ENCODE measurements at regions not wholly inside any gene's neighbourhood (a gene's known extent, or its start where the extent isn't known, plus 50 kb on each side); places are given as distances from the start of the nearest gene placed in this dataset.
A peak's percentile ranks its signal among the peaks of the same experiment; 100 is the strongest.

- FAIRE-seq (no peak), DNase-seq (no peak)
- Histone ChIP-seq H3K4me3 (ENCODE audit: low read length in 3 of 3) (no peak overlapping the region), H3K27ac (ENCODE audit: low read depth in 2 of 2, low read length in 2 of 2) (no peak overlapping the region), H3K9ac (ENCODE audit: low read length in 3 of 3) (no peak overlapping the region), H3K9me3 (ENCODE audit: control insufficient read depth in 2 of 3, insufficient read depth in 1 of 3, low read length in 3 of 3) (peaks cover 0 to 4% (median 2%) of the 10 kb centered on the region in 3 donors), H3K27me3 (ENCODE audit: control insufficient read depth, insufficient read depth, low read length) (no peaks in the 10 kb centered on the region), H3K4me1 (ENCODE audit: control insufficient read depth in 2 of 3, insufficient read depth in 2 of 3, low read depth in 1 of 3, low read length in 3 of 3) (no peaks in the 10 kb centered on the region), H3K36me3 (ENCODE audit: control insufficient read depth in 2 of 3, insufficient read depth in 3 of 3, low read length in 3 of 3) (no peaks in the 10 kb centered on the region)
- intact Hi-C loops (cut with DNase I): no loop called here
- TF ChIP-seq CTCF (IDR thresholded peaks at IDR 0.05; ENCODE audit: borderline replicate concordance, extremely low read depth, insufficient read depth): no peak
Measured at GRCh38 chr16:5500526-5500925, 402.9 kb upstream of the EEF2KMT start.

DNA sequence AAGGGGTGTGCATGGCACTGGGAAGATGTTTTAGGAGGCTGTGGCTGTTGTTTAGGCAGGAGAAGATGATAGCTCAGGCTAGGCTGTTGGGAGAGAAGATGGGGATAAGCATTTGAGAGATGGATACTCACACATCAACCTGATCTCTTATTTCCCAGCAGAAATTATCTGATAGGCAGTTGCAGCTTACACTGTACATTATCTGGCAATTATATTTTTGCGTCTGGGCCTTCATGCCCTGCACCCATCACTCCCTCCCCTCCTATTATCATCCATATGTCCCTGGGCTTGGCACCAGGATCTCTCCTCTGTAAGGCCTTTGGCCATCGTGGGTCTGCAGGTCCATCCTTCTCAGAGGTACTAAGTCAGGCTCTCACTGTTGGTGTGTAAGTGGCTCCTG, 401.0 kb upstream of the EEF2KMT start:
- no peak overlapping the region for H3K9ac ChIP-seq (ENCODE audit: low read length in 3 of 3)
- intact Hi-C loops (cut with DNase I): no loop called here
- peaks cover 0 to 4% (median 2%) of the 10 kb centered on the region in 3 donors for H3K9me3 ChIP-seq (ENCODE audit: control insufficient read depth in 2 of 3, insufficient read depth in 1 of 3, low read length in 3 of 3)
- FAIRE-seq: no peak
- DNase-seq: no peak
- H3K36me3 ChIP-seq (ENCODE audit: control insufficient read depth in 2 of 3, insufficient read depth in 3 of 3, low read length in 3 of 3): no peaks in the 10 kb centered on the region
- H3K4me1 ChIP-seq (ENCODE audit: control insufficient read depth in 2 of 3, insufficient read depth in 2 of 3, low read depth in 1 of 3, low read length in 3 of 3): no peaks in the 10 kb centered on the region
- no peak overlapping the region for H3K4me3 ChIP-seq (ENCODE audit: low read length in 3 of 3)
- no peak for TF ChIP-seq CTCF (IDR thresholded peaks at IDR 0.05; ENCODE audit: borderline replicate concordance, extremely low read depth, insufficient read depth)
- H3K27ac ChIP-seq (ENCODE audit: low read depth in 2 of 2, low read length in 2 of 2): no peak overlapping the region
- no peaks in the 10 kb centered on the region for H3K27me3 ChIP-seq (ENCODE audit: control insufficient read depth, insufficient read depth, low read length)

- no peaks in the 10 kb centered on the region for H3K4me1 ChIP-seq (ENCODE audit: control insufficient read depth in 2 of 3, insufficient read depth in 2 of 3, low read depth in 1 of 3, low read length in 3 of 3)
- no peaks in the 10 kb centered on the region for H3K36me3 ChIP-seq (ENCODE audit: control insufficient read depth in 2 of 3, insufficient read depth in 3 of 3, low read length in 3 of 3)
- no peaks in the 10 kb centered on the region for H3K27me3 ChIP-seq (ENCODE audit: control insufficient read depth, insufficient read depth, low read length)
- H3K9ac ChIP-seq (ENCODE audit: low read length in 3 of 3): no peak overlapping the region
- no peak for DNase-seq
- no peak overlapping the region for H3K27ac ChIP-seq (ENCODE audit: low read depth in 2 of 2, low read length in 2 of 2)
- intact Hi-C loops (cut with DNase I): no loop called here
- no peak for FAIRE-seq
- H3K4me3 ChIP-seq (ENCODE audit: low read length in 3 of 3): no peak overlapping the region
- no peak for TF ChIP-seq CTCF (IDR thresholded peaks at IDR 0.05; ENCODE audit: borderline replicate concordance, extremely low read depth, insufficient read depth)
- H3K9me3 ChIP-seq (ENCODE audit: control insufficient read depth in 2 of 3, insufficient read depth in 1 of 3, low read length in 3 of 3): peaks cover 0 to 4% (median 2%) of the 10 kb centered on the region in 3 donors
Measured at GRCh38 chr16:5496013-5496412, 398.4 kb upstream of the EEF2KMT start.

GRCh38 chr16:5490499-5490898, 392.9 kb upstream of the EEF2KMT start:
- intact Hi-C loops (cut with DNase I): no loop called here
- no peak overlapping the region for H3K9ac ChIP-seq (ENCODE audit: low read length in 3 of 3)
- DNase-seq (peak in 4 of 5 donors; percentile 68 to 77 (median 73)), FAIRE-seq (no peak)
- H3K4me1 ChIP-seq (ENCODE audit: control insufficient read depth in 2 of 3, insufficient read depth in 2 of 3, low read depth in 1 of 3, low read length in 3 of 3): no peaks in the 10 kb centered on the region
- H3K27ac ChIP-seq (ENCODE audit: low read depth in 2 of 2, low read length in 2 of 2): no peak overlapping the region
- H3K9me3 ChIP-seq (ENCODE audit: control insufficient read depth in 2 of 3, insufficient read depth in 1 of 3, low read length in 3 of 3): peaks cover 0 to 3% (median 0%) of the 10 kb centered on the region in 3 donors
- H3K36me3 ChIP-seq (ENCODE audit: control insufficient read depth in 2 of 3, insufficient read depth in 3 of 3, low read length in 3 of 3): no peaks in the 10 kb centered on the region
- peak; percentile 71 for TF ChIP-seq CTCF (IDR thresholded peaks at IDR 0.05; ENCODE audit: borderline replicate concordance, extremely low read depth, insufficient read depth)
- no peak overlapping the region for H3K4me3 ChIP-seq (ENCODE audit: low read length in 3 of 3)
- no peaks in the 10 kb centered on the region for H3K27me3 ChIP-seq (ENCODE audit: control insufficient read depth, insufficient read depth, low read length)
